NCI-H748 (cell line): ENCODE measurements at regions not wholly inside any gene's neighbourhood (a gene's known extent, or its start where the extent isn't known, plus 50 kb on each side); places are given as distances from the start of the nearest gene placed in this dataset.

ENCODE experiments used
- DNase-seq: peaks from one replicate; lab custom pipeline; 2025; ENCODE audit not compliant: unreplicated experiment; lab: John Stamatoyannopoulos, UW

DNA sequence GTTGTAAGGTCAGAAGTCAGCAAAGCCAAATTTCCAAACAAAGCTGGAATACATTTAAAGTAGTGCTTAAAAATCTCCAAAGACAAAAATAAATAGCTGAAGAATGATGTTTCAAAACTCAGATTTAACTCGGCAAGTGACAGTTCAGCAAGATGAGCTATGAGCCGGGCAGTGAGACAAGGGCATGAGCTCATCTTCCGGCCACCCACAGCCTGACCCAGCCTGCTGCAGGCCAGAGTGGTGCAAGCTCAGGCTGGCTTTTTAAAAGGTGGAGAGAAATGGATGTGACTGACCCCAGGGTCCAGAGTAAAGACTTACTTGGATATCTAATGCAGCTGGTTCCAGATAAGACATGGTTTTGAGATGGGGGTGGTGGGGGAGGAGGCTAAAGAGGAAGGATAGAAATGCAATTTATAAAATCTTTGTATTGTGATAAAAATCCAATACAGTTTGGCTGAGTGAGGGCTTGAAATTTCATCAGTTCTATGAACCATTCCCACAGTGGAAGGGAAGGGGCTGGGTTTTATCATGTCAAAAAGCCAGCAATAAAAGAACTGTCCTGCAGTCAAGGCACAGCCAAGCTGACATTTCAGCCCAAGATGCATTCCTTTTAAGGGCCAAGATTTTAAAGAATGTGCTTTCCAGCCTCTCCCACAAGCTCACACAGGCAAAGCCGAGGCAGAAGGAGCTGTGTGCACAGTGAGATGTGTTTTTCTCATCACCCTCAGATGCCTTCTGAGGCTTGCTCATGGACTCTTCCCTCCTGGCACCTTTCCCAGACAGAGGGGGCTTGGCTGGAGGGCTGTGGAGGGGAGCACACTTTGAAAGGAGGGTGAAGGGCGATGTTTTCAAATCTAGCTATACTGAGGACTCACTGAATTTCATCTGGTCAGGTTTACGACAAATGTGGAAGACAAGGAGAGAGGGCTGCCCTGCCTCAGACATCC, 97.9 kb upstream of the KLHL29 start:
- DNase-seq: no peak

DNA sequence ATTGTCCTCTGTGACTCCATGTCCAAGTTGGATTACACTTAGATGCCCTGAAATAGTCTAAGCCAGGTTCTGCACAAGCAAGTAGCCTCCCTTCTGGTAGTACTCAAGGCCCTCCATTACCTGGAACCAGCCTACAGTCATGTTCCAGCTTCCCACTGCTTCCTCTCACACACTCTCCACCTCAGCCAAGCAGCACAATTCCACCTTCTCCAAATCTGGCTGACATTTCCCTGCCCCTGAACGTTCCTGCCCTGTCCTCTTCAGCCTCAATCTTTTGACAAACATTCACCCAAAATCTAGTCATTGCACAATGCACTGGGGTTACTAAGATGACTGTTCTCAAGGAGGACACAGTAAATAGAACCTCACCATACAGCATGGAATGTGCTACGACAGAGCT, 95.3 kb upstream of the KLHL29 start:
- no peak for DNase-seq

DNA sequence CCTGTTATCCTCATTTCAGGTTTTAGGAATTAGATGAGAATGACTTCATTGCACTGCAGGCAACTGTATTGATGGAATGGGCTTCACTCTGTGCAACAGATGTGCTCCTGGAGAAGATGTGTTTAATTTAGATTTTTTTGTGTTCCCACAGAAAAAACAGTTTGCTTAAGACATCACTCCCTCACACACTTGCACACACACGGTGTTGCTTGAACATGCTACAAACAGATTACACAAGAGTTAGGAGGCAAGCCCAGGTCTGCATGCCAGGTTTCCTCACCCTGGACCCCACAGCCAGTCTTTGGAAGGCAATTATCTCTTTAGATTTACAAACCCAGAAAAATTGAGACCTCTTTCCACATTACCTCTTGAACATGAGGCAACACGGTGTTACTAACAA, 93.7 kb upstream of the KLHL29 start:
- no peak for DNase-seq

DNA sequence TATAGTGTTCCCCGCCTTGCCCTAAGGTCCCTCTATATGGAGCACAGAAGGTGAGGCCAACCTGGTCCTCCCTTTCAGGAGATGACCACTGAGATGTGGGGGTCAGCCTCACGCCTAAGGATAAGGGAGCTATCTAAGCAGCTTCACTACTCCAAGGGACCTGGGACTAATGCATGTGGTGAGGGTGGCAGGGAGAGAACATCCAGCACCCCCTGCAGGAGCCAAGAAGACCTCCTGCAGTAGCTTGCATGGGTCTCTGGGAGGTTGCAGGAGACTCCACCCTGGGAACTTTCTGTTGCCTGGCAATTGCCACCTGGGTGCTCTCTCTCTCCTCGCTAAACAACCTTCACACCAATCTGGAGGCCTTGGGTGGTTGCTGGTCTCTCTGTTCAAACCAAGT, 93.0 kb upstream of the KLHL29 start:
- DNase-seq: no peak

DNA sequence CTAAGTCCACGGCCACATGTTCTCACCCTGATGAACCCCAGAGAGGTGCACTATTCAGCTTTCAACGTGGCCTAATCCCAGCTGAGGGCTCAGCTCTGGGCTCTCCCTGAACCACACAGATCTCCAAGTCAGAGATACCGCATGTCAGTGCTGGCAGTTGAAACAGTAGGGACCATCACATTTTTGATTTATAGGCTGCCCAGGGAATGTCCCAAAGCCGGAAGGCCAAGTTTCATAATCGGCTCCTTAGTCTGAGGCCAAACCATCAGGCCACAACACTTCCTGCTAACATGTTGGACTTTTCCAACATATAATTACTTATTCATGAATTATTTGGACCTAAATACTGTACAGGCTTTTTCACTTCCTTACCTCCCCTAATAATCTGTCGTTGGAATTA, 91.9 kb upstream of the KLHL29 start:
- no peak for DNase-seq

DNA sequence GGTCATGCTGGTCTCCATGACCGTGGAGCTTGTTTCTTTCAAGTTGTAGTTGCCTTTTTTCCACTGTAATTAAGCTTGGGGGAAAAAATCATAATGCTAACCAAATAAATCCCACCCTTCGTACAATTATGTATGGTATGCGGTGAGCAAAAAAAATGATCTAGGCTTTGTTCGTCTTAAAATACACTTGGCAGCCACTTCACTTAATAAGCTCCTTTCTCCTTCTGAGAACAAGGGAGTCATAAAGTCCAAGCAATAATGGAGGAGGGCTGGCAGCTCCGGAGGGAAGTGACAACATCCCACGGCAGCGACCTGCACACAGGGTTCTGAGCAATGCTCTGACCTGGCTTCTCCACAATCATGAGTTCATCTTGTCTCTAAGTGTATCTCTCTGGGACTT, 91.2 kb upstream of the KLHL29 start:
- no peak for DNase-seq

DNA sequence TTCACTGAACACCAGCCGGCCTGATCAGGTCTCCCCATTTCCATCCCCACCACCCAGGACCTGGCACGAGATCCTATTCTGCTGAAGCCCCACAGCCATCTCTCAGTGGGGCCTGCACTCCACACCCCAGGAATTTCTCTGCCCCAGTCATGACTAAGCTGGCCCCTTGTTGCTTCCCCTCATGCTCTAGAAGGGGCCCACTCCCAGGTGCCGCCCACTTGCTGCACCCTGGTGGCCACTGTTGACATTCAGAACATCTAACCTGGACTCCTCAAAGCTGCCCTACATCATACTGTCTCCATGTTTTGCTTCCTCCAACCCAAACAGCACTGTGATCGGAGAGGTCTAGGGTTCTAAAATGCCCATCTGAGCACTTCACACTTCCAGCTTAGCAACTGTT, 90.7 kb upstream of the KLHL29 start:
- DNase-seq: no peak

DNA sequence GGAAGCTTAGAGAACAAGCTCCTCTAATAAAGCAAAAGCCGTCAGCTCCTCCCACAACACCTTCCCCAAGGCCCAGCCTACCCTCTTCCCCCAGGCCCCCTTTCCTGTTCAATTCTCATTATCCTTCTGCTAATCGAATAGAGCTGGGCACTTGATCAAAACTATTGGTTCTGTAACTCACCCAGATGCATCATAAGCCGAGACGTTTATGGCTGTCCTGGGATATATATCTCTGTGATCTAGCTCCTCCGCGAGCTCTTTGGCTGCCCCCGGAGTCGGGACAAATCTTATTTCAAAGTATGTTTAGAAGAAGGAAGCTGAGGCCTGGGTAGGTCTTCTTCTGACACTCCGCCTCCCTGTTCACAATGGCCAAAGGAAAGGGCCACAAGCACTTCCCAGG, 88.3 kb upstream of the KLHL29 start:
- DNase-seq: no peak

DNA sequence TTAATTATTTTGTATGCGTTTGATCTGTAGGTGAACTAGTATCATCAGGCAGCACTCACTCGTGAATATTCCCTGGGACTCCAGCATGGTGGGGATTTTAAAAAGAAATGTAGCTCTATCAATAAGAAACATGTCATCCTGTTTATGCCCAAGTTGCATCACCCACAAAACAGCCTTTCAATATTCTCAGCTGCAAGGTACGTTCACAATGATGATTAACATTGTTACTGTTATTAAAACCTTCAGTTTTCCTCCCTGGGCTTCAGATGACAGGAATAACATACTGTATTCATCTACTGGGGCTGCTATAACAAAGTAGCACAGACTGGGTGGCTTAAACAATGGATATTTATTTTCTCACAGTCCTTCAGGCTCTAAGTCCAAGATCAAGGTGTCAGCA, 87.9 kb upstream of the KLHL29 start:
- DNase-seq: no peak

DNA sequence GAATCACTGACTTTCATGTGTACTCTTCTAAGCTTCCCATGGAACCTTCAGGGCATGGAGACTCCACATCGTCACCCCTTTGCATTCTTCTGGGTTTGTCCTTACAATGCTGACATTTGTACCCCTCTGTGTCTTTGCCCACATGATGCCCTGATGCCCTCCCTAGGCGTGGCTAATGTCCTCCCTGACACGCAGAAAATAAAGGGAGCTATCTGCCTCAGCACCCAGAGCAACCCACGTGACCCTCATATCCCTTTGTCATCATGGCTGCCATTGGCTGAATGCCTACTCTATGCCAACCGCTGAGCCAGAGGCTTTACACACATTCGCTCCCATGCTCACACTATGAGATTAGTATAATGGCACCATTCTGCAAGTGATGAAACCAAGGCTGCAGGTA, 86.4 kb upstream of the KLHL29 start:
- no peak for DNase-seq

DNA sequence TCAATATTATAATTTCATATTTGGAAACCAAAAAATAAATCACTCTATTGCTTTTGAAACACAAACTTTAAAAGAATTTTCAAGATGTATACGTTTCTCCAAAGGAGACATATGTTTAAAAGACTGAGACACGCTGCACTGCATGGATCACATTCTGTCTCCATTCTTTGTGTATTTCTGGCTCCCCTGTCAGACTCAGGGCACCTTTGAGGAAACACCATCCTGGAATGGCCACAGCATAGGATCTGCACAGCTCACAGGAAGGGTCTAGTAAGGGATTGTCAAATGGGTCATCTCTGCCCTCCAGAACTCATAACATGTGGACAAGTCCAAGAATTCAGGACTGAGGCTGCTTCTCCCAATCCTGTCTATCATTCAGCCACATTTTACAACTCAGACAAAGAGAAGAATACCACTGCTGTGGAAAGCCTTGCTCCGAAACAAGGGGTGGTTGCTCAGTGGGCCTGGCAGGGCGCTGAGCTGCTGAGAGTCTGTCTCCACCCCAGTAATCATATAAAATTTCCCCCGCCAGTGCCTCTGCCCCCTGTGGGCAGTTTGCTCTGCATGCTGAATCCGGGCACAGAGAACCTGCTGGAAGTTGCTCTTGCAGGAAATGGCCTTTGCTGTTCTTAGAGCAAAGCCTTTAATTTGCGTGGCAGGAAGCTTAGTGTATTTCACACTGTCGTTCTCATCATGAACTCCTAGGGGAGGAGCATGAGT, 85.3 kb upstream of the KLHL29 start:
- no peak for DNase-seq

DNA sequence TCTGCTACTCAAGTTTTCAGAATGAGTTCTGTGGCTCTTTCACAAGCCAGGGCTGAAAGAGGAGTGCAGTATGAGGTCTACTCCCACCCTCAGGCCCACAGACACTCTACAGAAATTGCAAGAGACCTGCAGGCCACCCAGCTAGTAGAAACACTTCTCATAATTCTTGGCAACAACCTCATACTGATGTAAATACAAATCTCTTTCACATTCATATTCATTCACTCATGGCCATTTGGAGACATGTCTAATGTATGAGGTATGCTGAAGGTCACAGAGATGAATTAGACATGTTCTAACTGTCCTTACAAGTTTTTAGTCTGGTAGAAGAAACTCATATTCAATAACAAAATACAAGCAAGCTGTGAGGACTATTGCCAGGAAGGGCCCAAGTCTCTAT, 83.8 kb upstream of the KLHL29 start:
- DNase-seq: no peak

DNA sequence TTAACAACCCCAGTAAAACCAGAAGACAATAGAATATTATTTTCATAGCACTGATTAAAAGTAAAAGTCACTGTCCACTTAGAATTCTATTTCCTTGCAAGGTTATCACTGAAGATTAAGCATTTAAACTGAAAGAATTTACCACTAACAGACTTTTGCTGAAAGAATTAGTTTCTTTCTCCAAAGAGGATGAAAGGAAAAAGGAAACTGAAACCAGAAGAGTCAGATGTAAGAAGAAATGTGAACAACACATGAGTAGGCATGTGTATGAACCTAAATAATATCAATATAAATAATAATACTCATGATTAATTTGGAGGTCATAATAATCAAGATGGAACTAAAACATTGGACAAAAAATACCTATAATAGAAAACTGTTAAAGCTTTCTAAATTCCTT, 82.4 kb upstream of the KLHL29 start:
- no peak for DNase-seq

DNA sequence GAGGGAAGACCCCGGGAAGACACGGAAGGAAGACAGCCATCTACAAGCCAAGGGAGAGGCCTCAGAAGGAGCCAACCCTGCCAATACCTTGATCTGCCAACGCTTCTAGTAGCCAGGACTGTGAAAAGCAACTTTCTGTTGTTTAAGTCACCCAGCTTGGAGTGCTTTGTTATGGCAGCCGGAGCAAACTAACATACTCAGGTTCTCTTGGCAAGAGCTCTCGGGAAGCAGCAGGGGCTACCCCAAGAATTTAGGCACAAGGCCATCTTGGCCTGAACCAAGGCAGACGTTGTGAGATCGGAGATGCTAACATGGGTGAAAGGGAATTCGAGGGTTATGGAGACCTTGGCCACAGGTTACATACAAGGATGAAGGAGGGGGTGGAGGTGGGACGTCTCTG, 78.6 kb upstream of the KLHL29 start:
- no peak for DNase-seq

DNA sequence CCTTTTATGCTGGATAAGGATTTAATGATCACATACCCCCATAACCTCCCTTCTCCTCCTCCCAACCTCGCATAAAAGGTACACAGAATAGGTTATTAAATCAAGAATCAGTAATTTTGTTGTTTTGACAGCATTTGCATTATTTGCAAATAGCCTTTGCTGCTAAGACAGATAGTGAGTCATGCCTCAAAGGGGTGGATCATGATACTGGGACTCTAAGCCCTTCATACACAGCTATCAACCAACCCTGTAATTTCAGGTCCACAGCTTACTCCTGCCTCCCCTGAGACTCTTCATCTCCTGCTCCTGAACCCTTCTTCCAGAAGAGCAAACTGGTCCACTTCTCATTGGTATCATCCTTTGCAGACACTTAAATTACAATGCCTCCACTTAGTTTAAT, 73.8 kb upstream of the KLHL29 start:
- DNase-seq: no peak

DNA sequence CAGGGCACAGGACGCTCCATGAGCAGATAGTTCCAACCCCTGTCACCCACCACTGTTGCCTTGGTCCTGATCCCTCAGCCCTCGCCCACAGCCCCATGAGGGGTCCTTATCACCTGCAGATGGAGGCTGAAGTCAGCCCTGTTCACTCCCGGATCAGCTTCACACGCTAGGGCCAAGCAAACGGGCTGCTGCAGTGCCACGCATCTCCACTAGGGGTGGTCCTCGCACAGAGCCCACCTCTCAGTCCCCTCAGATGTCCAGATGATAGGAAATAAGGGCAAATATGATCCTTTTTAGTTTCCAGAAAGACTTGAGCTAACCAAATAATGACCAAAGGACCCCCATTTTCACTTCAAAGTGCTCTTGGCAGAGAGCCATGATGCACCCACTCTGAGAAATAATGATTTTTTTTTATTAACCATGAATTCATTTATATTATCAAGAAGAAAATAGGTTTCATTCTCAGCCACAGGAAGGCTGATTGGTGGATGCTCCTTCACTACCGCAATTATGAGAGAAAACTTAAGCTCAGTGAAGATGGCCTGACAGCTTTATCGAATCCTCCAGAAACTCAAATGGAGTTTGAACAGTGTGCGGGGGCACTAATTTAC, 71.9 kb upstream of the KLHL29 start:
- DNase-seq: peak; percentile 54

DNA sequence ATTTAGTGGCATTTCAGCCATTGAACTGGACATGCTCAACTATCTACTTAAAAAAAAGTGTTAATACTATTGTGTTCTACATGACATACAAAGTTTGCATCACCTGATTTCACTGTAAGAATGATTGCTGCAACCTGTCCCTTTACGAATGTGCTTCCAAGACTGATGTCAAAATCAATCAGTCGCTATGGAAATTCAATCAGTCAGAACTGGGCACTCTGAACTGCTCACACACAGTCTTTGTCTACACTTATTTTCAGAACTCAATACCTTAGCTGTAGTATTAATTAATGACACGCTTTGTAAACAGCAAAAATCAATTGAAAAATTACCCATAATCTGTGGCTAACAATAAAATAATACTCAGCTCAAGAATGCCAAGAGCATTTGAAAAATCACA, 70.3 kb upstream of the KLHL29 start:
- no peak for DNase-seq

DNA sequence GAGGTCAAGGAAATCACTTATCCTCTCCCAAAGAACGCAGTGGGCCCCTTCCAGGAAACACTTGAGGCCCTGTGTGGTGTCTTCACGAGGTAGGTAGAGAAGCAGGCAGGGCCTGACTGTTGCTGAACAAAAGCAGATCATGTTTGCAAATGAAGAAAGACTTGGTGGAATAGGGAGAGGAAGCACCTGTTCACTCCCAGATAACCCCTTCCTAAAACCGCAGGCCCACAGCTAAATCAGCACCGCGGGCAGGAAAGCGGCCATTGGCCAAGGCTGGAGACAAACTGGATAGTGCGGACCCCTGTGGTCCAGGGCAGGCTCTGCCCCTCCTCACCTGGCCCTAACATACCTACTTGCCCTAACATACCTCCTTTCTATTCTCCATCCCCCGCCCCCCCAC, 64.9 kb upstream of the KLHL29 start:
- no peak for DNase-seq

DNA sequence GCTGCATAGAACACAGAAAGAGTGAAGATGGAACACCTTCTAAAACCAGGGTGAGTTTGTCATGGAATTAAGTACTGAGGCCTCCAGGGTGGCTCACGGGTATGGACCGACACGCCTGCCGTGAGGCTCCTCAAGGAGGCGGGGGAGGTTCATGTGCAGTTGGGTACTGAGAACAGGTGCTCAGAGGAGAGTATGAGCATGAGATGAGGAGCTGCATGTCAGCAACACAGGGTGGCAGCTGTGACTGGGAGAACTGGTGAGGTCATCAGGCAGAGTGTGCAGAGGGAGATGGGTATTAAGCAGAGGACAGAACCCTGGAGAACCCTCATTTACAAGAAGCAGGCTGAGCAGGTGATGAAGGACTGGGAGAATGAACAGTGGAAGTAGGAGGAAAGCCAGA, 63.2 kb upstream of the KLHL29 start:
- DNase-seq: no peak

DNA sequence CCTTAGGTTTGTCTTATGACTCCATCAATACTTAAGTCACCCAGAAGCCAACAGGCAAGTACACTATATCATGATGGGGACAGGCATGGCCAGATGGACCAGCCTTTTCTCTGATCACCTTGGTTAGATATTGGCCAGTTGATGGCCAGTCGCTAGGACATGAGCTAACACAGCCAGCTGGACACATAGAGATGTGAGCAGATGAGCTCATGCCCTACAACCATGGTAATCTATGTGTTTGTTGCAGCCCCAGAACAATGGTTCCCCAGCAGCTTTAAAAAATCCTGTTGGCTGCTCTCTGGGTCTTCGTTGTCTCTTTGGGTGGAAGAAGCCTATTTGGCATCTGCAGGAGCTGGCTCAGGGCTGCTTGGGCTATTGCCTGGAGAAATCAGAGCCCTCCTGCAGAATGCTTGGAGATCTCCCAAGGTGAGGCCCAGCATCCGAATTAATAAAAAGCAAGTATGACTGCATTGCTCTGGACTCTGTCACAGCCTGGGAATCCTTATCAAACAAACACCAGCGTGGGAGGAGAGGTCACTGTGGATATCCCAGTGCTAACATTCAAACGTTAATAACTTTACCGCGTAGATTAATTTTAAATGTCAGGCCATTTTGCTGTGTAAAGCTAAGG, 62.3 kb upstream of the KLHL29 start:
- DNase-seq: no peak

DNA sequence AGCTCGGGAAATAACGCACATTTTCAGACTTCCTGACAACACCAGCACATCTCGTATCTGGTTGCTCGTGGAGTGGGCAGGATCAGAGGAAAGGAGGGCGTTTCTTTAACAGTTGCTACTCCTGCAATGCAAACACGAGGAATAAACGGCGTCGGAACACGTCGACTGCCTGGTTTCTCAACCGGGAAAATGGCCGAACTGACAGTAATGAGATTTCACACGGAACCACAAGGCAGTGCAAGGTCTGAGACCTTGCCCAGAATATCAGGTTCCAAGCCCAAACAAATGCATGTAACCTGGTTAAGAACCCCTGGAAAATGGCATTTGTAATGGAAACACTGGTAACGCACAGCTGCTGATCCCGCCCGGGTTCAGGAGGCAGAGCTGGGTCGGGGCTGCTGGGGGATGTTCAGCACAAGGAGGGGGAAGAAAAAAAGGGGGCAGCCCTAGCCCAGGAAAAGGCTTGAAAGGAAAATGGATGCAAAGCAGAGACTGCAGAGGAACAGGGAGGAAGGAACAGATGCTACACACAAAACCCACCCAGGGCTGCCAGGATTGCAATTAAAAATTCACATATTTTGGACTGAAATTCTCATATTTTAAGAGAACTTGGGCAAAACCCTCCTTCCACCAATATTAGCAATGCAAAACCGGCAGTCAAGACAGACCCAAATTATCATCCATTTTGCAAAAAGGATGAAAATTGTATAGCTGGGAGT, 61.6 kb upstream of the KLHL29 start:
- DNase-seq: no peak
